HG02884 (cell line): ENCODE measurements at regions not wholly inside any gene's neighbourhood (a gene's known extent, or its start where the extent isn't known, plus 50 kb on each side); places are given as distances from the start of the nearest gene placed in this dataset.

Experiments
- ATAC-seq: cut with Tn5 transposase; IDR thresholded peaks from one replicate; pipeline ENCODE4 v1.9.1; 2021; ENCODE audit warnings: mild to moderate bottlenecking, moderate library complexity; ENCODE audit not compliant: unreplicated experiment

DNA sequence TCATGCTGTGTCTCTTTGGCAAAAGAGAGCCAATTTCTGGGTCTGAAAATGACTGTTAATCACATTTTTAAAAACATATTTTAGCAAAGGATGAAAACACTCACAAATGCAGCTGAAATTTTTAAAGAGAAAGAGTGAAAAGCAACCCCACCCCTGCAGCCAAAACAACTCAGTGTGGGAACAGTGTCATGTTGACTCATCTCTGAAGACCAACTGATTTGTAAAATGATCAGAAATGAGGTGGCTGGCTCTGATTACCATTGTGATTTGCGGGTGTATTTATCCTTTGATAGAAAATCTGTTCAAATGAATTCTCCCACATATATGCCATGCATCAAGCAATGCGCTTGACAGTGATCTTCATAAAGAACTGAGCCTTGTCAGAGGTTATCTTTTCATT is 287.0 kb upstream of the ESRRG start:
- ATAC-seq: no peak

DNA sequence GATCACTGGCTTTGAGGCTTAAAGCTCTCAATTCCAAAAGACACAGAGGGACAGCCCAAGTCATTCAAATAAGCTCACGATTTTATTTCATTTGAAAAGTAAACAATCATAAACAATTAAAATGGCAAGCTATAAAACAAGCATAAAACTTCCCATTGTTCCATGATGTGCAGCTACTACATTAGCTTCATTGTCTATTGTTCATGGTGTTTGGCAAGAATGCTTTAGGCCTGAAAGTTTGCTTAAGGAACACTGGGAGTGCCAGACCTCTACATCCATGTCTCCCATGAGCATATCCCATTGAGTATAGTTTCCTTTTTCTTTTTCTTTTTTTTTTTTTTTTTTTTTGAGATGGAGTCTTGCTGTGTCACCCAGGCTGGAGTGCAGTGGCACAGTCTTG is 286.1 kb upstream of the ESRRG start:
- ATAC-seq: no peak

DNA sequence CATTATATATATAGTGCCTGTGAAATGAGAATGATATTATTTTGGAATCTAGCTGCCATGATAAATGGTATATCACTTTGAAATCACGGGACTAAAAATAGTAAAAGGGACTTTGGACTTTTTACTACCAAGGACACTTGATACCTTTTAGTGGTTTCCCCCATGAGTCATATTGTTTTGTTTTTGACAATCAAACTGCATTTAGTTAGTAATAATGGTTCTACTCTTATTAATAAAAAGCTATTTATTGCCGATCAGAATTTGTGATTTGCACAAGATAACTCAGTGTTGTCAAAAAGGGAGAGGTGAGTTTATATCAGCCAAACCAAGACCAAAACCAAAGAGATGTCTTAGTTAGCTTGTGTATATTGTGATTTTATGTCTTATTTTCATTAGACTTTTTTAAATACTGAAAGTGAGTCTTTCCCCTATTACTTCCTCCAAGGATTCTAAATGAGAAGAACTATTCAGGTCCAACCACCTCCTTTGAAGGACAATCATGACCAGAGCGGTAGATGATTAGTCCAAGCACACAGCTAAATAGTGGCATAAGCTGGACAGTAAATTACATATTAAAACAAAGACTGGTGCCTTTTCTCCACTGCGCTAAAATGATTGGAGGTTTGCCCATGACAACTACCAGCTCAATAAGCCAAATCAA is 281.7 kb upstream of the ESRRG start:
- ATAC-seq: no peak

DNA sequence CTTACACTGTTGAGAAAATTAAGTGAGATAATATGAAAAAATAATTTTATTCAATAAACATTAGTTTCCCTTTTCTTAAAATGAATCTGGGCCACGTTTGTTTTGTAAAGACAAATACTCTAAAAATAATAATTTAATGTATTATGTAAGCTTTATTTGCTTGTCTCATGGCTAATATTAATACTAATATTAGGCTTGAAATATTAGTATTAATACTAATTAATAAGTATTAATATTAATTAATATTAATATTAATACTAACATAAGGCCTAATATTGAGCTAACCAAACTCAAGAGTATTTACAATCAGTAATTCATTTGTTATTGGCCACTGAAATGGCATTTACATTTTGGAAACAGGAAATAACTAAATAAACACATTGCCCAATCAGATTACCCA is 280.1 kb upstream of the ESRRG start:
- ATAC-seq: no peak

DNA sequence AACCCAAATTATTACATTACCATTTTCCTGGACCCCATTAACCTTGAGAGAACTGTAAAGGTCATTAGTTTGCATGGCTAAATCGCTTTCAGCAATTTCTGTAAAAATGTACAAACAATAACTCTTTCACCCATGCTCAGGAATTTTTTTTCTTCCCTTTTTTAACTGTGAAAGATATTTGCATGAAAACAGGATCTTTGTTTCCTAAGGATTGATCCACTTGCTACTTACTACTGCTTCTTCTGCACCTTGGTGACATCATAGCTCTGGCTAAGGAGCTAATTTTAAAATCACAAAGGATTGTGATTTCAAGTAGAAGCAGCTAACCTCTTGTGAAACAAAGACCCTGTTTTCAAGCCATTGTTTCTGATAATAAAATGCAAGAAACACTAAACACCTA is 274.6 kb upstream of the ESRRG start:
- no peak for ATAC-seq

DNA sequence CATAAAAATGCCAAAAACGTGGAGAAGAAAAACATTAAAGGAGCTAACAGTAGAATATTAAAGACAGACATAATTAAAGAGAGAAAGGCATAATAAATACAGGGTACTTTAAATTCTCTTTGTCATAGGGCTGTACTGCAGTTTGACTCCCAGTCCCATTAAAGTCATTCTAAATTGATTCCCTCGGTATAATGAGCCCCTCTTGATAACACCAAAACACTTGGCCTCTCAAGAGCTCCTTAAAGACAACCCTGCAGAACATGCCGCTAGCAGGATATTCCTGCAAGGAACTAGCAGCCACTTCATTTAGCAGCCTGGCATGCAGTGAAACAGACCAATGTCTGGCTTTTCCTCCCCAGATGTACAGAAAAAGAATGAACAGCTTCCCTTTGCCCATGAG is 273.8 kb upstream of the ESRRG start:
- no peak for ATAC-seq

DNA sequence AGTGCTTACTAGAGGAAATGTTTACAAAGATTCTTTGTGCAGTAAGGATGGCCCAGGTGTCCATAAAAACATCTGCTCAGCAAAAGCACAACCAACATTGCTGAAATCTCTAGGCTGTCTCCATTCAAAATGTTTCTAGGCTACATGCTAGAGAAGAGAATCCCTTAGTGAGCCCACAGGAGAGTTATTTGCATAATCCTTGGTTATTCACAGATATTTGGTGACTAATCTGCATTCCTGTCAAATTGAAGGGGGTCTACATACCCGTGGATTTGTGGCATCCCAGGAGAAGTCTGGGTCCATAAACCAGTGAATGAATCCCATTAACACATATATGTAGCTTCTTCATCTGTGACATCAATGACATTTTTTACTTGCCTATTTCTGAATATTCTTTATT is 261.3 kb upstream of the ESRRG start:
- ATAC-seq: no peak

DNA sequence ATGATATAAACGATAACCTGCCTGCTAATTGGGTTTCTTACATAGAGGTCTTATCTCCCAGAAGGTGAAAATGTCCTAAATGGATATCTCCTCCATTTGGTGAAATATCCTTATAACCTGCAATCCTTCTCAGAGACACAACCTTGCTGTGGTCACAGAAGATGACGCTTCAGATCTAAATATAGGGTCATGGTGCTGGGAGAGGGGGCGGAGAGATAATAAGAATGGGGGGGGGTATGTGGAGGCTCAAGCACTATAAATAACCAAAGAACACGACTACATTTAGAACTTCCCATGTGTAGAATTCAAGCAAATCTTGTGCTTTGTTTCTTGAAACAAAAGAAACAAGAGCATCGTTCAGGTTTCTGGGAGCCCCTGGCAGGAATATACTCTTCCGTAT is 260.6 kb upstream of the ESRRG start:
- no peak for ATAC-seq

DNA sequence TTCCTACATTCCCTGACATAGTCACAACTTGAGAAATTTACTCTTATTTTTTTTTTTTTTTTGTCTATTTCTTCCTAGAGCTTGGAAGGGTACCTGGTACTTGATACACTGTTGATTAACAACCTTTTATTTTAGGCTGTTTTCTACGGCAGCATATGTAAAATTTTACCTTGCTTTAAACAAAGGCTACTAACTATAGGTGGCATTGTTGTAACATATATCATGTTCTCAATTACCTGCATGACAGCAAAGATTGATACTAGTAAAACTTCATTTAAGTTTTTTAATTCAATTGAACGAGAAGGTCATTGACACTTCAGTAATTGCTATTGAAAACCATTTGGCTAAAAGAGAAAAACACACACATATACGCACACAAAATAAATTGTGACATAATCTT is 238.3 kb upstream of the ESRRG start:
- ATAC-seq: no peak

DNA sequence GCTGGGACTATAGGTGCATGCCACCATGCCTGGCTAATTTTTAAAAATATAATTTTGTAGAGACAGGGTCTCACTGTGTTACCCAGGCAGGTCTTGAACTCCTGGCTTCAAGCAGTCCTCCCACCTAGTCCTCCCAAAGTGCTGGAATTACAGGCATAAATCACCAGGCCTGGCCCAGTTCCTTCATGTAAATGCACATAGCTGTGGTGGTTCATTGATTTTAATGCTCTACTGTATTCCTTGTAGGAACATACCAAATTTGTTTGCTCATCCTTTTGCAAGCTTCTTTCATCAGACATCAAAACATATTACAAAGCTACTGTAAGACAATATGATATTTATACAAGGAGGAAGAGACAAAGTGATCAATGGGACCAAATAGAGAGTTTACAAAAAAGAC is 237.5 kb upstream of the ESRRG start:
- no peak for ATAC-seq

DNA sequence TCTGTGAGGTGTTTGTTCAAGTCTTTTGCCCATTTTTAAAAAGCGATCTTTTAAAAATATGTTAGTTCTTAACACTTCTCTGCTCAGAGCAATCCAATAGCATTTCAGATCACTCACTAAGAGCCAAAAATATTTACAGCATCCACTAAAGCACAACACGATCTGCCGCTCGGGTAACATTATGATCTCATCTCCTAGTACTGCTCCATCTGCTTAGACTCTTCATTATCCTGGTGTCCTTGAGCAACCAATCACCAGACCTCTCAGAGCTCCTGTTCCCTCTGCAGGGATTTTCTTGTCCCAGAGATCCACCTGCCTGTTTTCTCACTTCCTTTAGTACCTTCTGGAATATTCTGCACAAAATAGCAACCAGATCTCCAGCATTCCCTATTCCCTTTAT is 235.3 kb upstream of the ESRRG start:
- ATAC-seq: no peak

DNA sequence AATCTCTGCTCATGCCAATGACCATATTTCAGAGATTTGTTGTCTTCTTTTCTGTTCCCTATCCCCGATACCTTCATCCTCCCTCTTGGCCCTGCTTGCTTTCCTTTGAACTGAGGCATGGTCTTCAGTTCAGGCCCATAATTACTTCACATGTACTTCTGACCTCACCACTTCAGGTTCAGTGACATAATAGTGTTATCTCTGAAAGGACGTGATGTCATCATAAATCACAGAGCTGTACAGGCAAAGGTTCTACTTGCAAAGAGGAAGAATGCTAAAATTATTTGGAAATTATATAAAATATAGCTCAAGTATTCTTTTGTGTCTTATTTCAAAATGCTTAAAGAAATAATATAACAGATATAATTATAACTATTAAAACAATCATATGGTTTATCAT is 230.3 kb upstream of the ESRRG start:
- ATAC-seq: no peak

DNA sequence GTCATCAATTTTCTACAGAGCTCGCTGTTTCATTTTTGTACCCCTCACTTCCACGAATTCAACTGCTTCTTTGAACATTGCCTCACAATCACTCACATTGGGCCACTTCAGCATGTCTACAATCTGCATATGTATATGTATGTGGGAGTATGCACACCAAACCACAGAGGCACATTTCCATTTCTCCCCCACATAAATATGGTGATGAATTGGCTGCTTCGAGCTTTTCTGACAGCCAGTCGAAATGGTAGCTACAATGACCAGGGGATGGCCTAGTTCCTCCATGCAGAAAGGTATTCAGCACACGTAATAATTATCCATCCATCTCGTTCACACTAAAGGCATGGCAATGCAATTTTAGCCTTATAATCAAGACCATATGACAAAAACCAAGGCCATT is 229.6 kb upstream of the ESRRG start:
- ATAC-seq: no peak

DNA sequence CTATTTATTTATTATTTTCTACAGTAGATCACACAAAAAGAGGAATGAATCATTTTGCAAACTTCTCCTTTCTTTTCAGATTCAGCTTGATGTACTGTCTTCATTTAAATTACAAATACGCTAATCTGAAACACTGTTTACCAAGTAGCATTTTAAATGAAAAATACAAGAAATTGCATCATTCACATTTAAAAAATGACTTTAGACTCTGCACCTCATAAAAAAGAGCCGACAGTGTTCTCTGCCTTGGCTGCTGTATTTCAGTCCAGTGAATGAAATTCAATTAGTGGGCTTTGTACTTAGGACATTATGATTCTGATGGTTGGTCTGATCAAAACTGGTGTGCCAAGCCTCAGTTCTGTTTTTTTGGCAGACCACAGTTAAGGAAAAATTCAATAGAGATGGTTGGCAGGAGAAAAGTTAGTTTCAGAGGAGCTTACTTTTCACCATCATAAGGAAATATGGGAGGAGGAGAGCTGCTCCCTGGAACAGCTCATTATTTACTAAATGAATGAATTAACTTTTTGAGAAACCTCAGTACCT is 222.4 kb upstream of the ESRRG start:
- no peak for ATAC-seq

DNA sequence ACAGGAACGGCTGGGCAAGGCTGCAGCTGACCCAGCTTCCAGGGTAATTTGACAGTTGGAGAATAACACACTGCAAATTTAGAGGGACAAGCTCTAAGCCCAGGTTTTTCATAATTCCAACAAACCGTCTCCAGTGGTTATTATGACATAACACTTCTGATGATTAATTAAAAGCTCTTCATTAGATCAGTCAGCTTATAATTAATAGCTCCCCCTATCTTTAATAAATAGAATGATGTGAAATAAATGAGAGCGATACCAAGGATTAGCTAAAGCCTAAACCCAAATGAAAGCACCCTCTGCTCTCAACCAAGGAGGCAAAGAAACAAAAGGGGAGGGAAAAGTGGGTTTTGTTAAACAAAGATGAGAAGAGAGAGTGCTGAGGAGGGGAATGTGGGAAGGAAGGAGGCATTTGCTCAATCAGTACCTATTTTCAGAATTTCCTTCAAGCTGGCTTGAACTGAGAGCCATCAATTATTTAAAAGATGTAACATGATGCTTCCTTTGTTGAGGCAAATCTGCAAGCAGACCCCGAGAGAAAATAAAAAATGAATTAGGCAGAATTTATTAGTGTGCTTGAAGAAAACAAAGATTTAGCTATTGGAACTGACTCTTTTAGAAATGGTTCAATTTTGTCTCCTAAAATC is 221.8 kb upstream of the ESRRG start:
- no peak for ATAC-seq

DNA sequence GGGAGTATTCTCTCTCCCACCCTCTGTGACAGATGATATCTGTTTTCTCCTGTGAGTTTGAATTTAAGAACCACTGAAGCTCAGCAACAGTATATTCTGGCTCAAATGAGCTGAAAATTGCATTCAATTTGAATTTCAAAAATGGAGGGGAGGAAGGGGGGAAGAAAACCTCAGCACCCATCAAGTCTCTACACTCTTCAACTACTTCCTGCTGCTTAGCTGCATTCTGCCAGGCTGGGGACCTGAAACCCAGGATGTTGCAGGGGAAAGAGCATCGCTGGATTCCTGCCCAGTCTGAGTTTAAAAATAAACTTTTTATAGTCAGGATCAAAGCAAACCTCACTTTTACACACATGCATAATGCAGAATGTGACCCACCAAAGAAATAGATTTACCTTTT is 214.3 kb upstream of the ESRRG start:
- ATAC-seq: no peak

DNA sequence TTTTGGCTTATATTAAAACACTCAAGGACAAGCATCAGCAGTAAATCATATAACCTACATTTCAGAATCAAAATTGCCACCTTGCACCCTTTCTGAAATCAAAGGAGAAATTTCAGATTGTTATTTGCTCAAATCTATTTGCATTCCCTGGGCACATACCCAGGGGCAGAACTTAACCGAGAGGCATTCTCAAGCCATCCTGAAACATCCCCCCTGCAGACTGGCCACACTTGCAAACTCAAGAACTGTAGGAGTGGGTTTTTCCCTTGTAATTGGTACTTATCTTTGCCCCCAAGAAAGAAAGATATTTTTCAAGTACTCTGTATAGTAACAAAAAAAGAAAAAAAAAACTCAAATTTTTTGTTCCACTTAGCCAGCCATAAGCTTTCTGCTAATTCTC is 213.6 kb upstream of the ESRRG start:
- ATAC-seq: no peak

DNA sequence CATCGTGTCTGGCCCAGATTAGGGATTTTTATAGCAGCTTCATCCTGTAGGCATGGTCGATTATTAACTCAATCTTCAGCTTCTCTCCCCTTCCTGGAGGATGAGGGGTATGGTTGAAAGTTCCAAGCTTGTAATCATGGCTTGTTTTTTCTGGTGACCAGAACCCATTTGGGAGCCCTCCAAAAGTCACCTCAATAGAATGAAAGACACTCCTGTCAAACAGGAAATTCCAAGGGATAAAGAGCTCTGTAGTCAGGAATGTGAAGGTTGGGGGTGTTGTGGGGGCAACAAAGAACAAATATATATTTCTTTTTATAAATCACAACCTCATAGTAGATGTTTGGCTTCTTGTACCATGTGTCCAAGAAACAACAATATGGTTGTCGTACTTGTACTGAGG is 212.7 kb upstream of the ESRRG start:
- ATAC-seq: no peak

DNA sequence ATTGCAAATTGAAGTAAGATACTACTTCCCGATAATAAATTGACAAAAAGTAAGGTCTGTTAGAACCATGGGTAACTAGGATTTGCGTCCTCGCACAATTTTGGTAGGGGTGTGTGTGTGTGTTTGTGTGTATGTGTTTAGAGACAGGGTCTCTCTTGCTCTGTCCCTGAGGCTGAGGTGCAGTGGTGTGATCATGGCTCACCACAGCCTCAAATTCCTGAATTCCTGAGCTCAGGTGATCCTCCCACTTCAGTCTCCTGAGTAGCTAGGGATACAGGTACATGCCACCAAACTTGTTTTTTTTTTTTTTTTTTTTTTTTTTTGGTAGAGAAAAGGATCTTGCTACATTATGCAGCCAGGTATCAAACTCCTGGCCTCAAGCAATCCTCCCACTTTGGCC is 209.2 kb upstream of the ESRRG start:
- ATAC-seq: no peak

DNA sequence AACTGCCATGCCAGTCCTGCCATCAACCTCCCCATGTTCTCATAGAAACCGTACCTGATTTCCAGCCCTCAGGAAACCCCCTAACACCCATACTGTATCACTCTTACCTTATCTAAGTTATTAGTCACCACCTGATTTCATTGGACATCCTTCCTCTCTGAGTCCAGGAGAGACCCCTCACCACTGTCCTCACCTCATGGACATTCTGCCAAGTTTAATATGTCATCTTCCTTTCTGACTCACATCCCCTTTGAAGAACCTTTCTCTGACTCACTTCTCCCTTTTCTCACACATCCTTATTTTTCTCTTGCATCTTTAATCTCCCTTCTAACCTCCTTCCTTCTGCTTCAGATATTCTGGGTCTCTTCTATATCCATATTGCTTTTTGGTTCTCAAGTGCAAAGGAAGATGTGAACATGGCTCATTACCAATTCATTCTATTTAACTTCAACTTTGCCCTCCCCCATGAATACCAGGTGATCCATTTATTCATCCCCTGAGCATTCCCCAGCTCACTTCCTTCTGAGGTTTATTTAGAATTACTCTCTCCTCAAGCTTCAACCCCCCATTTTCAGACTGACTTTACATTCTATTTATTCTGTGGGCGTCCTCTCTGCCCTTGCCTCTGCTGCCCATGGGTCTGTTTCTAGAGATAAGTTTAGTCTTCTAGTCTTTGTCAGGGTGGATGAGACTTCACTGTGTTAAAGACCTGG is 206.8 kb upstream of the ESRRG start:
- no peak for ATAC-seq

DNA sequence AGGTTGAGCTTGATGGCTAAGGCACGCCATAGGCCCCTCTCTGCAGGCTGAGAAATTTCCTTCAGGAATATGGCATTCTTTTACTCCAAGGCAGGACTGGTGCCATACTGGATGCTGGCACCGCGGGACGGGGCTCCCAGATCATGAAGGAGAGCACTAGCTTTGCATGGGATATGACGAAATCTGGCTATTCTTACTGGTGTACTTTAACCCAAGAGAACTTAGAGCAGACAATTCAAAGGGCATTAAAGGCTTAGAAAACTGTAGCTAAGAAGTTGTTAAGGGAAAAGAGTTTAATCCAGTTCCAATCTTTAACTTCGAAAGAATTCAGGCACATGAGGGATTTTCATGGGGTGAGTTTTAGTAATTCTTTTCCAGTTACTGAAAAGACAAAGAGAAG is 204.4 kb upstream of the ESRRG start:
- no peak for ATAC-seq
